SK-N-SH treated with all-trans-retinoic acid at 6 μM for 48 hours (cell line): ENCODE measurements at regions not wholly inside any gene's neighbourhood (a gene's known extent, or its start where the extent isn't known, plus 50 kb on each side); places are given as distances from the start of the nearest gene placed in this dataset.

Source experiments
- RARB ChIP-seq: fragments of 250-450 bp; sonication (Bioruptor Pico); IDR thresholded peaks from 2 replicates; pipeline ENCODE4 v1.8.0; 2021; ENCODE audit warnings: mild to moderate bottlenecking, moderate library complexity
- TF ChIP-seq, protein P1 (sequence below): fragments of 250-450 bp; sonication (Bioruptor Pico); IDR thresholded peaks from 2 replicates; pipeline ENCODE4 v1.5.1; 2021; ENCODE audit warnings: mild to moderate bottlenecking, moderate library complexity

DNA sequence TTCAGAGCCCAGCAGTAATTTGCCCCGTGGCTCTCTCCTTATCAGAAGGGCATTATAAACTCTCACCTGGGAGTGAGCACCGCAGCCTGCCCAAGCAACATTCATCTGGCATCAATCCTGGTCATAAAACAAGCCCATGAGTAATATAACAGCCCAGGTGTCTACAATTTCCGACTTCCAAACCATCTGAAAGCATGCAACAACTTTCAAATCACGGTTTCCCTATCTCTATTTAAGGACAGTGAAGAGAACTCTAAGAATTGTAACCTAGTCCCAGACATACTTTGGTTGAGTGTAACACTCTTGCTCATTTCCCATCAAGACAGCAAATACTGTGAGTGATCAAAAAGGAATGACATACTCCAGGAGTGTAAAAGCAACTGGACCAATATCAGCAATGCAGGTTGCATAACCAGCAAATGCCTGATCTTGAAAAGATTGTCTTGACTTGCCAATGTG is 487.4 kb upstream of the SOX9 start:
- TF ChIP-seq, protein P1, sequence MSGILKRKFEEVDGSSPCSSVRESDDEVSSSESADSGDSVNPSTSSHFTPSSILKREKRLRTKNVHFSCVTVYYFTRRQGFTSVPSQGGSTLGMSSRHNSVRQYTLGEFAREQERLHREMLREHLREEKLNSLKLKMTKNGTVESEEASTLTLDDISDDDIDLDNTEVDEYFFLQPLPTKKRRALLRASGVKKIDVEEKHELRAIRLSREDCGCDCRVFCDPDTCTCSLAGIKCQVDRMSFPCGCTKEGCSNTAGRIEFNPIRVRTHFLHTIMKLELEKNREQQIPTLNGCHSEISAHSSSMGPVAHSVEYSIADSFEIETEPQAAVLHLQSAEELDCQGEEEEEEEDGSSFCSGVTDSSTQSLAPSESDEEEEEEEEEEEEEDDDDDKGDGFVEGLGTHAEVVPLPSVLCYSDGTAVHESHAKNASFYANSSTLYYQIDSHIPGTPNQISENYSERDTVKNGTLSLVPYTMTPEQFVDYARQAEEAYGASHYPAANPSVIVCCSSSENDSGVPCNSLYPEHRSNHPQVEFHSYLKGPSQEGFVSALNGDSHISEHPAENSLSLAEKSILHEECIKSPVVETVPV (CRISPR knock-in tag): no peak
- TF ChIP-seq RARB: no peak
